GM19467 (cell line): ENCODE measurements at regions not wholly inside any gene's neighbourhood (a gene's known extent, or its start where the extent isn't known, plus 50 kb on each side); places are given as distances from the start of the nearest gene placed in this dataset.

Experiments used
- ATAC-seq: cut with Tn5 transposase; IDR thresholded peaks from one replicate; pipeline ENCODE4 v1.9.1; 2021; ENCODE audit warnings: mild to moderate bottlenecking, moderate library complexity; ENCODE audit not compliant: unreplicated experiment

GRCh38 chr15:62599791-62600777, 435.0 kb upstream of the C2CD4B start:
- ATAC-seq, result no peak

GRCh38 chr15:62601777-62602545, 436.9 kb upstream of the C2CD4B start:
- no peak for ATAC-seq

GRCh38 chr15:62603742-62604141, 438.7 kb upstream of the C2CD4B start:
- no peak for ATAC-seq

GRCh38 chr15:62605282-62605681, 437.3 kb upstream of the TPM1 start:
- no peak for ATAC-seq

- ATAC-seq, result no peak
Observed at GRCh38 chr15:62606376-62607113, 436.0 kb upstream of the TPM1 start.

- ATAC-seq, result no peak
Observed at GRCh38 chr15:62607114-62607462, 435.5 kb upstream of the TPM1 start.

- no peak for ATAC-seq
Observed at GRCh38 chr15:62607643-62608042, 434.9 kb upstream of the TPM1 start.

GRCh38 chr15:62608369-62608768, 434.2 kb upstream of the TPM1 start:
- ATAC-seq, result no peak

GRCh38 chr15:62610265-62610869, 432.2 kb upstream of the TPM1 start:
- no peak for ATAC-seq

GRCh38 chr15:62611002-62611401, 431.5 kb upstream of the TPM1 start:
- no peak for ATAC-seq

- ATAC-seq, result no peak
Observed at GRCh38 chr15:62612183-62612733, 430.3 kb upstream of the TPM1 start.

GRCh38 chr15:62612771-62613170, 429.8 kb upstream of the TPM1 start:
- no peak for ATAC-seq

- no peak for ATAC-seq
Observed at GRCh38 chr15:62616746-62617145, 425.8 kb upstream of the TPM1 start.

- ATAC-seq, result no peak
Observed at GRCh38 chr15:62617741-62618140, 424.8 kb upstream of the TPM1 start.

GRCh38 chr15:62618432-62618831, 424.1 kb upstream of the TPM1 start:
- ATAC-seq, result no peak

- no peak for ATAC-seq
Observed at GRCh38 chr15:62618846-62619504, 423.6 kb upstream of the TPM1 start.

- no peak for ATAC-seq
Observed at GRCh38 chr15:62619526-62619925, 423.0 kb upstream of the TPM1 start.

- no peak for ATAC-seq
Observed at GRCh38 chr15:62622775-62623174, 419.8 kb upstream of the TPM1 start.

- peak; percentile 54 for ATAC-seq
Observed at GRCh38 chr15:62624547-62625378, 417.8 kb upstream of the TPM1 start.
